Stimulated activated naive CD8-positive, alpha-beta T cell treated with anti-CD3 and anti-CD28 coated beads, Interleukin-15, Interleukin-2, amounts not matched to agents 100 U/mL and 50 U/mL, for 24 hours (primary cell): ENCODE measurements at regions not wholly inside any gene's neighbourhood (a gene's known extent, or its start where the extent isn't known, plus 50 kb on each side); places are given as distances from the start of the nearest gene placed in this dataset.

ENCODE experiments used
- ATAC-seq: fragments of 150-1000 bp; cut with Tn5 transposase; one replicate; pipeline ENCODE4 v1.10.0; 2021
- DNase-seq: peaks from one replicate; pipeline ENCODE4 v3.0.0; 2021

- DNase-seq (no peak), ATAC-seq (no peak)
These were observed 360.3 kb upstream of the ZNF507 start for GRCh38 chr19:31985001-31985605.

- no peak for ATAC-seq
- DNase-seq, result no peak
These were observed 358.5 kb upstream of the ZNF507 start for GRCh38 chr19:31986951-31987350.

- ATAC-seq, result no peak
These were observed 357.2 kb upstream of the ZNF507 start for GRCh38 chr19:31988256-31988655.

GRCh38 chr19:31991984-31992655 lies 353.3 kb upstream of the ZNF507 start:
- DNase-seq (no peak), ATAC-seq (no peak)

More at GRCh38 chr19:31988256-31988655, 357.2 kb upstream of the ZNF507 start:
- no peak for DNase-seq

- DNase-seq (no peak), ATAC-seq (no peak)
These were observed 352.7 kb upstream of the ZNF507 start for GRCh38 chr19:31992750-31993149.

GRCh38 chr19:31995546-31995945 lies 349.9 kb upstream of the ZNF507 start:
- ATAC-seq (no peak), DNase-seq (no peak)

GRCh38 chr19:32010071-32010470 lies 335.3 kb upstream of the ZNF507 start:
- DNase-seq, result no peak
- no peak for ATAC-seq

GRCh38 chr19:32012206-32012605 lies 333.2 kb upstream of the ZNF507 start:
- ATAC-seq (no peak), DNase-seq (no peak)

- DNase-seq, result no peak
These were observed 332.4 kb upstream of the ZNF507 start for GRCh38 chr19:32012886-32013631.

GRCh38 chr19:32017176-32017953 lies 328.0 kb upstream of the ZNF507 start:
- ATAC-seq (no peak), DNase-seq (no peak)

More at GRCh38 chr19:32012886-32013631, 332.4 kb upstream of the ZNF507 start:
- ATAC-seq, result no peak

- ATAC-seq, result no peak
These were observed 327.4 kb upstream of the ZNF507 start for GRCh38 chr19:32018014-32018413.

GRCh38 chr19:32020538-32020937 lies 324.9 kb upstream of the ZNF507 start:
- DNase-seq, result no peak
- no peak for ATAC-seq

More at GRCh38 chr19:32018014-32018413, 327.4 kb upstream of the ZNF507 start:
- DNase-seq, result no peak

- no peak for ATAC-seq
- DNase-seq, result no peak
These were observed 323.3 kb upstream of the ZNF507 start for GRCh38 chr19:32022044-32022640.

GRCh38 chr19:32022731-32023563 lies 322.5 kb upstream of the ZNF507 start:
- DNase-seq (no peak), ATAC-seq (no peak)

- DNase-seq (no peak), ATAC-seq (no peak)
These were observed 321.9 kb upstream of the ZNF507 start for GRCh38 chr19:32023564-32023832.

GRCh38 chr19:32029235-32029634 lies 316.2 kb upstream of the ZNF507 start:
- ATAC-seq (no peak), DNase-seq (no peak)

- DNase-seq (no peak), ATAC-seq (no peak)
These were observed 312.8 kb upstream of the ZNF507 start for GRCh38 chr19:32032561-32032960.

GRCh38 chr19:32035626-32036025 lies 309.8 kb upstream of the ZNF507 start:
- no peak for DNase-seq
- no peak for ATAC-seq

- no peak for DNase-seq
- ATAC-seq, result no peak
These were observed 307.1 kb upstream of the ZNF507 start for GRCh38 chr19:32038021-32038920.

GRCh38 chr19:32038961-32039360 lies 306.4 kb upstream of the ZNF507 start:
- DNase-seq (no peak), ATAC-seq (no peak)
